Upper lobe of left lung (tissue), 4 donors: ENCODE measurements at regions not wholly inside any gene's neighbourhood (a gene's known extent, or its start where the extent isn't known, plus 50 kb on each side); places are given as distances from the start of the nearest gene placed in this dataset.

Experiments used
- CTCF ChIP-seq, 6 experiments: fragments of 450-650 bp in 4 of 6; fragments of 200-600 bp in 2 of 6; sonication (generic) in 2 of 6; IDR thresholded peaks; one replicate each; pipeline ENCODE4 v1.5.1; 2016 to 2019; ENCODE audit warnings: antibody characterized with exemption in 6 of 6
- EP300 ChIP-seq, 4 donors: sonication (generic); formaldehyde crosslinking; IDR thresholded peaks; one replicate each; pipeline ENCODE4 v1.5.1; 2017; ENCODE audit warnings: antibody characterized with exemption in 4 of 4, control low read depth in 2 of 4
- POLR2A ChIP-seq, 4 donors: fragments of 450-650 bp; IDR thresholded peaks; one replicate each; pipeline ENCODE4 v1.5.1; 2016 to 2017; ENCODE audit warnings: antibody characterized with exemption in 4 of 4, mild to moderate bottlenecking in 2 of 4
- POLR2AphosphoS5 ChIP-seq, 2 donors: sonication (generic); formaldehyde crosslinking; IDR thresholded peaks; one replicate each; pipeline ENCODE4 v1.5.1; 2017; ENCODE audit warnings: antibody characterized with exemption in 2 of 2

DNA sequence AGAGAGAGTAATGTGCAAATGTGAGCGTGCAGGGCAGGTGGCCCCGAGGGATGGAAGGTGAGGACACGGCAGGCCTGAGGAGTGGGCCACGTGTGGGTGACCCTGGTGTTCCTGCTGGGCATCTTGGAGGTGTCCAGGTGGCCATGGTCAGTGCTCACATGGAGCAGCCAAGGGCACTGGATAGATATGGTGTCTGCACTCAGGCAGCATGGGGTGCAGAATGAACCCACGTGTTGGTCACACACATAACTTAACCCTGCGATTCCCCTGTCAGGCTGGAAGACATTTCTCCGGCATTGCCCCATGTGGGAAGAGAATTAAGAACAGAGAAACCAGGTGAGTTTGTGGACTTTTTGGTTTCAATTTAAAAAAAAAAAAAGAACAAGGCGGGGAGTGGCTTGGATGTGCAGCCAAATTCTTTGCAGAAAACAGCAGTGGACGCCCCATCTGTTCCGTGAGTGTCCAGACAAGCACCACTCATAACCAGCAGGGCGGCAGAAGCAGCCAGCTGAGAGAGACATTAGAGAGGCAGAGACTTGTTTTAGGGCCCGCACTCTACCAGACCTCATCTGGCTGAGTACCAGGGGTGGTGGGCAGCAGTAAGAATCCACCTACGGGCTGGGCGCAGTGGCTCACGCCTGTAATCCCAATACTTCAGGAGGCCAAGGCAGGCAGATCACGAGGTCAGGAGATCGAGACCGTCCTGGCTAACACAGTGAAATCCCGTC is 249.8 kb downstream of the ACKR3 start:
- TF ChIP-seq CTCF (IDR thresholded peaks at IDR 0.05), result no peak
- no peak for TF ChIP-seq POLR2A (IDR thresholded peaks at IDR 0.05)
- TF ChIP-seq POLR2AphosphoS5 (IDR thresholded peaks at IDR 0.05), result no peak
- no peak for TF ChIP-seq EP300 (IDR thresholded peaks at IDR 0.05)
